ENCODE measurements at regions not wholly inside any gene's neighbourhood (a gene's known extent, or its start where the extent isn't known, plus 50 kb on each side); places are given as distances from the start of the nearest gene placed in this dataset.

DNA sequence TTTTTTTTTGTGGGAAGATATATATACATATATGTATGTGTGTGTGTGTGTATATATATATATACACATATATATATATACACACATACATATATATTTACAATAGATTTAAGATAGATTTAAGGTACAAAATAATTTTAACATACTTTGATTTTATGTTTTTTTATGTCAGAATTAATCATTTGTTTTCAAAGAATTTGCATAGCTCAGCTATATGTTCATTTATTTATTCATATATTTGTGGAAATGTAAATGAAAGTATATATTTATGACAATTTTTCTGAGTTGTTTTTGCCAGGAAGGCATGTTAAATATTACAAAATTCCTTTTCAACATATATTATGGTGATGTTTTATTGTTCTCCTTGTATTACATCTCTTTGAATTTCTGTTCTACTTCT is 887.4 kb upstream of the NOVA1 start:
- TF ChIP-seq, protein P1, sequence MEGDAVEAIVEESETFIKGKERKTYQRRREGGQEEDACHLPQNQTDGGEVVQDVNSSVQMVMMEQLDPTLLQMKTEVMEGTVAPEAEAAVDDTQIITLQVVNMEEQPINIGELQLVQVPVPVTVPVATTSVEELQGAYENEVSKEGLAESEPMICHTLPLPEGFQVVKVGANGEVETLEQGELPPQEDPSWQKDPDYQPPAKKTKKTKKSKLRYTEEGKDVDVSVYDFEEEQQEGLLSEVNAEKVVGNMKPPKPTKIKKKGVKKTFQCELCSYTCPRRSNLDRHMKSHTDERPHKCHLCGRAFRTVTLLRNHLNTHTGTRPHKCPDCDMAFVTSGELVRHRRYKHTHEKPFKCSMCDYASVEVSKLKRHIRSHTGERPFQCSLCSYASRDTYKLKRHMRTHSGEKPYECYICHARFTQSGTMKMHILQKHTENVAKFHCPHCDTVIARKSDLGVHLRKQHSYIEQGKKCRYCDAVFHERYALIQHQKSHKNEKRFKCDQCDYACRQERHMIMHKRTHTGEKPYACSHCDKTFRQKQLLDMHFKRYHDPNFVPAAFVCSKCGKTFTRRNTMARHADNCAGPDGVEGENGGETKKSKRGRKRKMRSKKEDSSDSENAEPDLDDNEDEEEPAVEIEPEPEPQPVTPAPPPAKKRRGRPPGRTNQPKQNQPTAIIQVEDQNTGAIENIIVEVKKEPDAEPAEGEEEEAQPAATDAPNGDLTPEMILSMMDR (IDR thresholded peaks at IDR 0.05): no peak
- TF ChIP-seq SIN3A (IDR thresholded peaks at IDR 0.05; ENCODE audit: borderline replicate concordance, insufficient read depth, low read depth, low read length): no peak
- no peak for TF ChIP-seq POLR2AphosphoS5 (IDR thresholded peaks at IDR 0.05; ENCODE audit: low read depth, low read length)
